ENCODE measurements at regions not wholly inside any gene's neighbourhood (a gene's known extent, or its start where the extent isn't known, plus 50 kb on each side); places are given as distances from the start of the nearest gene placed in this dataset.
"Not testable (repeated sequence)": the region's sequence is repeated elsewhere in the genome, so short reads cannot be mapped to it uniquely, and the experiment has no call there.

DNA sequence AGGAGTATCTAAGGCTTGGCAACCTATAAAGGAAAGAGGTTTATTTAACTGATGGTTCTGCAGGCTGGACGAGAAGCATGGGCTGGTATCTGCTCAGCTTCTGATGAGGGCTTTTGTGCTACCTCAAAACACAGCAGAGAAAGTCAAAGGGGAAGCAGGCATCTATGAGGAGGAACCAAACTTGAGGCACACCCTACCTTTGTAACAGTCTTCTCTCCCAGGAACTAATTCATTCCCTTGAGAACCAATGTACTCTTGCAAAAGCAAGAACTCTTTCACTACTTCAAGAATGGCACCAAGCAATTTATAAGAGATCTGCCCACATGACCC lies 109.0 kb downstream of the CGGBP1 start:
- H3K4me3 ChIP-seq: no peak overlapping the region
- no peak for DNase-seq
- no peaks in the 10 kb centered on the region for H3K9me3 ChIP-seq
- H3K27ac ChIP-seq: no peak overlapping the region
- no peaks in the 10 kb centered on the region for H3K36me3 ChIP-seq
- H3K4me1 ChIP-seq: no peaks in the 10 kb centered on the region
- no peaks in the 10 kb centered on the region for H3K27me3 ChIP-seq
- TF ChIP-seq, protein P1, sequence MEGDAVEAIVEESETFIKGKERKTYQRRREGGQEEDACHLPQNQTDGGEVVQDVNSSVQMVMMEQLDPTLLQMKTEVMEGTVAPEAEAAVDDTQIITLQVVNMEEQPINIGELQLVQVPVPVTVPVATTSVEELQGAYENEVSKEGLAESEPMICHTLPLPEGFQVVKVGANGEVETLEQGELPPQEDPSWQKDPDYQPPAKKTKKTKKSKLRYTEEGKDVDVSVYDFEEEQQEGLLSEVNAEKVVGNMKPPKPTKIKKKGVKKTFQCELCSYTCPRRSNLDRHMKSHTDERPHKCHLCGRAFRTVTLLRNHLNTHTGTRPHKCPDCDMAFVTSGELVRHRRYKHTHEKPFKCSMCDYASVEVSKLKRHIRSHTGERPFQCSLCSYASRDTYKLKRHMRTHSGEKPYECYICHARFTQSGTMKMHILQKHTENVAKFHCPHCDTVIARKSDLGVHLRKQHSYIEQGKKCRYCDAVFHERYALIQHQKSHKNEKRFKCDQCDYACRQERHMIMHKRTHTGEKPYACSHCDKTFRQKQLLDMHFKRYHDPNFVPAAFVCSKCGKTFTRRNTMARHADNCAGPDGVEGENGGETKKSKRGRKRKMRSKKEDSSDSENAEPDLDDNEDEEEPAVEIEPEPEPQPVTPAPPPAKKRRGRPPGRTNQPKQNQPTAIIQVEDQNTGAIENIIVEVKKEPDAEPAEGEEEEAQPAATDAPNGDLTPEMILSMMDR (IDR thresholded peaks at IDR 0.05): no peak
- no peak for TF ChIP-seq POLR2A (IDR thresholded peaks at IDR 0.05)
- intact Hi-C loops (cut with DNase I; ENCODE audit: low total_unique reads): no loop called here

DNA sequence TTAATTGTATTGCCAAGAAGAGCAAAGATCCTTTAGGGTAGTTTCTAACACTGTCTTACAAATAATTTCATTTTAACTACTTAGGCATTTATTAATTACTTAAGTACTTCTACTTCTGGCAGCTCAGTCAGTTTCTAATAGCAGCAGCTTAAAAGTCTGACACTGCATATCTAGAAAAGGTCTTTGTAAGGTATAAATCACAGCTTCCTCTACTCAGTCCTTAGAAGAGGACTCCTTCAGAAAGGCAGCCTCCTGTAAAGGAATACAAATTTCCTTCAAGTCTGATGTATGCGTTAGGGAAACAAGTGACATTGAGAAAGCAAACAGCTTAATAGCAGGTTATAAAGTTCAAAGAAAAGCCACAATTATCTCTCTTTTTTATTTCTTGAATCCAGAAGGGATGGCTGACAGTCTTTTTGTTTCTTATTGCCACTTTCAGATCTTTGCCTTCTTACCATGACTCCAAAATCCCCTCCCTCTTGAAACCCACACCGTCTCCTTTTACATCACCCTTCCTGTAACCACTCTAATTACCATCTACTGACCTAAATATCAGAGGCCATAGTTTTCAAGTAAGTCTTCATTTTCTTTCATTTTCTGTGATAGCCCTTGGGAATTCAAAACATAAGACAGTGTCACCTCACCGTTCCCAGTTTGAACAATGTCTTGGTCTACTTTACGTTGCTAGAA lies 109.5 kb downstream of the CGGBP1 start:
- DNase-seq: no peak
- H3K36me3 ChIP-seq: no peaks in the 10 kb centered on the region
- no peak overlapping the region for H3K27ac ChIP-seq
- TF ChIP-seq, protein P1 (IDR thresholded peaks at IDR 0.05): no peak
- TF ChIP-seq POLR2A (IDR thresholded peaks at IDR 0.05): no peak
- H3K4me3 ChIP-seq: no peak overlapping the region
- intact Hi-C loops (cut with DNase I; ENCODE audit: low total_unique reads): no loop called here
- no peaks in the 10 kb centered on the region for H3K27me3 ChIP-seq
- no peaks in the 10 kb centered on the region for H3K9me3 ChIP-seq
- no peaks in the 10 kb centered on the region for H3K4me1 ChIP-seq

DNA sequence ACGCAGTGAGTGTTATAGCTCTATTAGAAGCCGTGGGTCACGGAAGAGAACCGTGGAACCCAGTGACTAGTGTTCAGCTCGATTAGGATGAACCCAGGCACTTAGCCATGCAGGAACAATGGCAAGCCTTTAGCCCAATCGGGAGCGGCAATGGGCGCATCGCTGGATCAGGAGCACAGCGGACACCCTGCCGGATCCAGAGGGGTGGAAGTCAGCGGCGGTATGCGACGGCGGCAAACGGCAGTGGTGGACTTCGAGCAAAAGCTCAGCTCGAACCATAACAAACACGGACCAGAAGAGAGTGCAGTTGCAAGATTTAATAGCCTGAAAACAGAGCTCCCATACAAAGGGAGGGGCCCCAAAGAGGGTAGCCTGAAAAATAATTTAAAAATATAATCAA lies 112.8 kb downstream of the CGGBP1 start:
- H3K4me3 ChIP-seq; H3K27me3 ChIP-seq; DNase-seq; intact Hi-C loops (cut with DNase I; ENCODE audit: low total_unique reads); H3K9me3 ChIP-seq; H3K27ac ChIP-seq; H3K4me1 ChIP-seq; H3K36me3 ChIP-seq: not testable (repeated sequence)

DNA sequence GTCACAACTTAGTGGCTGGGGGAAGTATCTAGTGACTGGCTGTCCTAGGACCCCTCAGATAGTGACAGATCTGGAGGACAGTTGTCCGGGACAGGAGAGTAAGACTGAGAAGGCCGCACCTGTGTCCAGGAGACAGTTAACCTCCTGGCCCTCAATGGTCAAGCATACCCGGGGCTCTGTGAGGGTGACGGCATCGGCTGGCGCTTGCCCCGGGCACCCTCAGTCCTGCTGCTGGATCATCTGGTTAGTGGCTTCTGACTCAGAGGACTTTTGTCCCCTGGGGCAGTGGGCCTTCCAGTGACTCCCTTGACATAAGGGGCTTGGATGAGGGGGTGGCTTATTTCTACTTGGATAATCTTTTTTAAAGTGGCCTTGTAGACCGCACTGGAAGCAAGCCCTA lies 116.5 kb downstream of the CGGBP1 start:
- H3K36me3 ChIP-seq; H3K9me3 ChIP-seq; intact Hi-C loops (cut with DNase I; ENCODE audit: low total_unique reads); H3K4me1 ChIP-seq; H3K4me3 ChIP-seq; H3K27ac ChIP-seq; H3K27me3 ChIP-seq; DNase-seq: not testable (repeated sequence)

DNA sequence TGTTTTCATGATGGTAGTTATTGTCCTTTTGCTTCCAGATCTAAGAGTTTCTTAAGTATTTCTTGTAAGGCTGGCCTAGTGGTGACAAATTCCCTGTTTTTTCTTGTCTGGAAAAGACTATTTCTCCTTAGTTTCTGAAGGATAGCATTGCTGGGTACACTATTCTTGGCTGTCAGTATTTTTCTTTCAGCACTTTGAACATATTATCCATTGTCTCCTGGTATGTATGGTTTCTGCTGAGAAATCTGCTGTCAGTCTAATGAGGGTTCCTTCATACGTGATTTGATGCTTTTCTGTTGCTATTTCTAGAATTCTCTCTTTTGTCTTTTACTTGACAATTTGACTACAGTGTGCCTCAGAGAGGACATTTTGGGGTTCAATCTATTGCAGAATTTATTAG lies 134.3 kb downstream of the CGGBP1 start:
- Histone ChIP-seq H3K27ac (no peak overlapping the region), H3K36me3 (no peaks in the 10 kb centered on the region), H3K4me3 (no peak overlapping the region), H3K27me3 (no peaks in the 10 kb centered on the region), H3K9me3 (peaks cover 0 to 3% of the 10 kb centered on the region in 2 donors), H3K4me1 (no peaks in the 10 kb centered on the region)
- no peak for DNase-seq
- intact Hi-C loops (cut with DNase I; ENCODE audit: low total_unique reads): no loop called here
- TF ChIP-seq POLR2A (IDR thresholded peaks at IDR 0.05): no peak
- TF ChIP-seq, protein P1 (IDR thresholded peaks at IDR 0.05): no peak

DNA sequence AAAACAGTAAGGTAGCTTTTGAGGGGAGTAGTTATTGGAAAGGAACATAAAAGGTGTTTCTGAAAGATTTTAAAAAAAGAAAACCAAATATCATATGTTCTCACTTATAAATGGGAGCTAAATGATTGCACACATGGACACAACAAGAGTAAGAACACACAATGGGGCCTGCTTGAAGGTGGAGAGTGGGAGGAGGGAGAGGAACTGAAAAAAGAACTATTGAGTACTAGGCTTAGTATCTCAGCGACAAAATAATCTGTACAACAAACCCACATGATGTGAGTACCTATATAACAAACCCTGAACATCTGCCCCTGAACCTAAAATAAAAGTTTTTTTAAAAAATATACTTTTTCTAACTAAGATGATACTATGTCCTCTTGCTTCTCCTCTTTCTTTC lies 138.3 kb downstream of the CGGBP1 start:
- H3K4me1 ChIP-seq: no peaks in the 10 kb centered on the region
- no peaks in the 10 kb centered on the region for H3K9me3 ChIP-seq
- intact Hi-C loops (cut with DNase I; ENCODE audit: low total_unique reads): no loop called here
- H3K27ac ChIP-seq: no peak overlapping the region
- H3K27me3 ChIP-seq: no peaks in the 10 kb centered on the region
- no peak overlapping the region for H3K4me3 ChIP-seq
- H3K36me3 ChIP-seq: no peaks in the 10 kb centered on the region
- no peak for DNase-seq
- TF ChIP-seq POLR2A (IDR thresholded peaks at IDR 0.05): no peak
- TF ChIP-seq, protein P1 (IDR thresholded peaks at IDR 0.05): no peak
